ENCODE measurements at regions not wholly inside any gene's neighbourhood (a gene's known extent, or its start where the extent isn't known, plus 50 kb on each side); places are given as distances from the start of the nearest gene placed in this dataset.

DNA sequence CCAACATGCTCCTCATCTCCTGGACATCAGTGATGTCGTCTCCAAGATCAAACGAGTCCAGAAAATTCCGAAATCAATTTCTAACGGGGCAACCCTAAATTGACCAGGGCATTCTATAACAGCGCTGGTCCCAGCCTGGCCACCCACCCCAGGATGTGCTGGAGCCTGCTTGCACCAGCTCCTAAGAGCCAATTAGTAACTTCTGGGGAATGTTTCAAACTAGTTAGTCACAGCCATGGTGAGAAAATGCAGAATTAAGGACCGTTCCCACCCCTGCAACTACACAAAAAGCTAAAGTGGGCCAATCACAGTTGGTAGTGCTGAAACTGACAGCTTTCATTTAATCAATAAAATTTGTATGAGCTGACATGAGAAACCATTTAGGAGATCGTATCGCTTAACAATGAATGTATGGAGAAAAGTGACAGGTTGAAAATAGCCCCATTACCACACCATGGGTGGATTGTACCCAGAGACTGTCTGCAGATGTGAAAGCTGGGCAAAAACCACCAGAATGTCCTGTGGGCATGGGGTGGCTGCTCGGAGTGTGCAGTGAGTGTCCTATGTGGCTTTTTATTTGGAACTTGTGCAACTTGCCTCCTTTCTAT lies 165.7 kb upstream of the AFDN start:
- no peak for DNase-seq (ENCODE audit: extremely low read depth in 1 of 11, low read depth in 9 of 11, low spot score in 4 of 11)

DNA sequence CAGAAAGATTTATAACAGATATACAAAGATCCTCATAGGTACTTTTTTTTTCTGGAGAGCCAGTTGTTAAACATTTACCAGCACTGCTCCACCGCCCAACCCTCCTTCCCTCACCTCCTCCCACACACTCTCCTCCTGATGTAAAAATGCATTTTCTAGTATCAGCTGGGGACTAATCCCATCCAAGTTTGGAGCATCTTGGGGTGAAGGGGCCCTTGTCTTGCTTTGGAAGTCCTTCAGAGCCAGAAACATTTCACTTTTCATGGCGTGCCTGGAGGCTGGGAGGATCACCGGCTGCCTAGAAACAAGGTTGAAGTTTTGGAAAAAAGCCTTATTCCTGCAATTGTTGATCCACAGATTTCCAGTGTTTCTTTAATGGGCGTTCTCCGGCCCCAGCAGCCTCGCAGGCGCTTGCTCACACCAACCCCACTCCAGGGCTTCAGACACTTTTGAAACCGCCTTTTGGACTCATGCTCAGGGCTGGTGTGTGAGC lies 165.1 kb upstream of the AFDN start:
- no peak for DNase-seq (ENCODE audit: extremely low read depth in 1 of 11, low read depth in 9 of 11, low spot score in 4 of 11)

- DNase-seq (ENCODE audit: extremely low read depth in 1 of 11, low read depth in 9 of 11, low spot score in 4 of 11): no peak
Observed at GRCh38 chr6:167662075-167662880, 164.4 kb upstream of the AFDN start.

DNA sequence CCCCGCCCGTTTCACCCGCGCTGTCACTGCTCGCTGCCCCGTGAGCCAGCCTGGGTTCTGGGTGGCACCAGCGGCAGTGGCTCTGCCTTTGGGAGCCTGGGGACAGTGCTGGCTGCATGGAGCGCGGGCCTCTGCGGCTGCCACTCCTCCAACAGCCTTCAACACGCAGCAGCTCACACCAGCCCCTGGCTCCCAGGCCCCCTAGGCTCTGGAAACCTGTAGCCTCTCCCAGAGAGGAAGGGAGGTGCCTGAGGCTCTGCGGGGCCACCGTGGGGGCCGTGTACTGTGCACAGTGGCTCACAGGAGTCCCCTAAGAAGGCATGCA lies 163.9 kb upstream of the AFDN start:
- no peak for DNase-seq (ENCODE audit: extremely low read depth in 1 of 11, low read depth in 9 of 11, low spot score in 4 of 11)

- no peak for DNase-seq (ENCODE audit: extremely low read depth in 1 of 11, low read depth in 9 of 11, low spot score in 4 of 11)
Observed at GRCh38 chr6:167663316-167663715, 163.4 kb upstream of the AFDN start.

- no peak for DNase-seq (ENCODE audit: extremely low read depth in 1 of 11, low read depth in 9 of 11, low spot score in 4 of 11)
Observed at GRCh38 chr6:167663784-167664443, 162.8 kb upstream of the AFDN start.

DNA sequence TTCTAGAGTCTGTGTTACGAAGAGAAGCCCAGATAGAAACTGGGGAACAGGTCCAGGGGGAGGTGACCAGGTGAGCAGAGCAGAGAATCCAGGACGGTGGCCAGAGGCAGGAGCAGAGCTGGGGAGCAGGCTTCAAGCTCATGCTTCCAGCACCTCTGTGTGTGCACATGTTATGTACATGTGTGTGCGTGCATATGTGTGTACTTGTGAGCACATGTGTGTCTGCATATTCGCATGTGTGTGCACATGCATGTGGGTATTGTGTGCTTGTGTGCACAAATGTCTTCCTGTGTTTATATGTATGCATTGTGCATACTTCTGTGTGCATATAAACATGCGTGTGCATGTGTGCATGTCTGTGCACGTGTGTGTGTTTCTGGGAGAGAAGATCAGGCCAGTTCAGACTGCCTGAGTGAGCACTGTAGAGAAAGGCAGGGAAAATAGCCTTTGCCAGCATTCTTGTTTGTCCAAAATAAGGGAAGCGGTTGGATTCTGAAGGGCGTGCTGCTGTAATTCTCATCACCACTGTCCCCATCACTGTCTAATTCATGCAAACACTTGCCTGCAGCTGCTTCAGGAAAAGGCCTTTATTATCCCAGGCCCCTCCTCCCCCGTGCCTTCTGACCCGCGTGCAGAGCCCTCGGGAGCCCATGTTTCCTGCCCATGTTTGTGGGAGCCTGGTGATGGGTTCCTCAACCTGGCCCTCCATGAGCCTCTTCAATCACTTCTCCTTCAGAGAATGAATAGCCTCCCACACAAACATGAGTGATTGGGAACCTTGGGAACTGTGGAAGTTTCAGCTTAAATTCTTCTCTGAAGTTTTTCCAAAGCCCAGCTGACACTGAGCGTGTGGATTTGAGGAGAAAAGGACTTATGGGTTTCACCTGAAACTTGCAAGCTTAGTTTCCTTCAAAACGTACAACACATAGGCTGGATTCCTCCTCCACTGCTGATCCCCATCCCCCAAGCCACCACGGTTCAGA lies 161.7 kb upstream of the AFDN start:
- DNase-seq (ENCODE audit: extremely low read depth in 1 of 11, low read depth in 9 of 11, low spot score in 4 of 11): no peak

DNA sequence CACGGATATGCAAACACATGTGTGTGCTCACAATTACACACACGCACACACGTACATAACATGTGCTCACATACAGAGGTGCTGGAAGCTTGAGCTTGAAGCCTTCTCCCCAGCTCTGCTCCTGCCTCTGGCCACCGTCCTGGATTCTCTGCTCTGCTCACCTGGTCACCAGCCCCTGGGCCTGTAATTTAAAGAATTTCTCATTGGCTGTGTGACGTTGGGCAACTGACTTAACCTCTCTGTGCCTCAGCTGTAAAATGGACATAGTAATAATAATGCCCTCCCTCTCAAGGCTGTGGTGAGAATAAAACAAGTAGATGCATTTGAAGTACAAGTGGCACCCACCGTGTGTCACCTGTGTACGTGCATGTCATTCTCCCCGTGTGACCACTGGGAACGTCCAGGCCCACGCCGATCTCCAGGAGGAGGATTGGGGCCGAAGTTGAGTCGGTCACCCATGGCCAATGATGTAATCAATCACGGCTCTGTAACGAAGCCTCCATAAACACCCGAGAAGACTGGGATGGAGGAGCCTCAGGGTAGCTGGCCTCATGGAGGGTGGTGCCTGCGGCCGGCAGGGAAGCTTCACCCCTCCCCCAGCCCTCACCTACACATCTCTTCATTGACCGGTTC lies 160.9 kb upstream of the AFDN start:
- DNase-seq (ENCODE audit: extremely low read depth in 1 of 11, low read depth in 9 of 11, low spot score in 4 of 11): no peak

DNA sequence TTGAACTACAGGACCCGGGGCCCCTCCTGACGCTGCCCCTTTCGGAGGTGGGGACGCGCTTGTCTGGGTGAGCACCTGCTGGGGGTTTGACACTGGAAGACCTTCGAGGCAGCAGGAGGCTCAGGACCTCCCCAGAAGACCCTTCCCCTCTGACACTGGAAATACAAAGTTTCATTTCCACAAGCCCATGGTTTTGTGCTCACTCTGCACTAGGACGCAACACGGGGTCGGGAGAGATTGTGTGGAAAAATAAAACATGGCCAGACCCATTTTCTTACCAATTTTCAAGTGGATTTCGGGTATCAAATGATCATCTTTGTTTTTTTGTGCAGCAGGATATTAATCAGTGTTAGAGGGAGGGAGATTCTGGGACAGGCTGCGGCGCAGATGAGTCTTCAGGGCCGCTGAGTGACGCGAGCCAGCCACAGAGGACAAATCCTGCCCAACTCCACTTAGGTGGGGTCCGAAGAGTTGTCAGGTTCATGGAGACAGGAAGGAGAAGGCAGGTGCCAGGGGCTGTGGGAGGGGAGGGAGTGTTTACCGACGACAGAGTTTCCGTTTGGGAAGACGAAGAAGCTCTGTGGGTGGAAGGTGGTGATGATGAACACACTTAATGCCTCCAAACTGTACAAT lies 160.0 kb upstream of the AFDN start:
- DNase-seq (ENCODE audit: extremely low read depth in 1 of 11, low read depth in 9 of 11, low spot score in 4 of 11): no peak

DNA sequence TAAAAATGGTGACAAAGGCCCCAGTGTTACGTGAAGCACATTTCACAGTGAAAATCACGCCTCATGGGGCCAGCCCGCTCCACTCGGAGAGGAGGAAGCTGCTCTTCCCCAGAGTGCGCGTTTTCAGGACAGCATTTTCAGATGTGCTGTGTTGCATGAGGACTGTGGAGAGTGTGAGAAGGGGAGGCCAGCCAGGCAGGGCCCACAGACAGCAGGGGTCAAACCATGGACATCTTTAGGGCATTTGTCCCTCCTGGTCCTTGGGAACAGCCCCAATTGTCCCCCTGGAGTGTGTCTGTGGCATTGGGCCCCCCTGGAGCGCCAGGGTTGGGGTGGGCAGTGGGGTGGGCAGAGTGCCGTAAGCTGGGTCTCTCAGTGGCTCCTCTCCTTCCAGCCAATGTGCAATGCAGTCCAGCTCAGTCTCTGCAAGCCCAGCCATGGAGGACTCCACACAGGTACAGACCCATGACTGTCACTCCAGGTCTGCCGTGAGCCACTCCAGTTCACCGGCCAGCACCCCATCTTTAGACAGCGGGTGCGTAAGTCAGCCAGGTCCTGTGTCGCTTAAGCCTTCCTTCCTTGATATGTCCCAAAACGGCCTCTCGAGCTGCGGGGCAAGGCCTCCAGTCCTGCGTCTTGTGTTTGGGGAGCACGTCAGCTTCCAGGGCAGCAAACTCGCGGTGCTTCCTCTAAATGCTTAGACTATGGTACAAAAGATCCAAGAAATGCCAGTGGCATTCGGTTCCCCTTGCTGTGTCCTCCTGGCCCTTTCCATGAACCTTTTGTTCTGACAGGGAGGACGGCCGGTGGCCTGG lies 159.3 kb upstream of the AFDN start:
- DNase-seq (ENCODE audit: extremely low read depth in 1 of 11, low read depth in 9 of 11, low spot score in 4 of 11): no peak

DNA sequence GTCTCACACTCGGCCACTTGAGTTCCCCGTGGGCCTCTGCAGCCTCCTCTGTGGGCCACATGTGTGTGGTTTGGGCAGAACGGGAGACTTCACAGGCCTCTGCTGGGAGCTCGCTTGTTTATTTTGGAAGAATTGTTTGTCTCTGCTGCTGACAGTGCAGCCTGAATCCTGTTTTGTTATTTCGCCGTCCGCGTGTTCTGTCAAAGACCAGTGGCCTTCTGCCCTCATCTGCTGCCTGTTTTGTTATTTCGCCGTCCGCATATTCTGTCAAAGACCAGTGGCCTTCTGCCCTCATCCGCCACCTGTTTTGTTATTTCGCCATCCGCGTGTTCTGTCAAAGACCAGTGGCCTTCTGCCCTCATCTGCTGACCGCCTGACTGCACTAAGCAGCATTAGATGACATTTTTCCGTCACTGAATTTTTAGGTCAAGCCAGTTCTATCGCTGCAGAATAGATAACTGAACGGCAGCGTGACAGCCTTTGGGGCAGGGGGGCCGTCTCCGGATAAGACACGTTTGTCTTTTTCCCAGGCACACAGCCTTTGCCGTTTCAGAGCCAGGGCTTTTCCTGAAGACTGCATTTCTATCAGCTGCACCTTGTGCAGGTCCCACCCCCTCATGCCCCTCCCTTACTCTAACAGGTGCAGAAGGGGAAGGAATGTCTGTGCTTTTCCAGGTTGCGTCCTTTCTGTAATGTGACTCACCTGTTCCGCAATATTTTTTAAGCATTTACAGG lies 158.5 kb upstream of the AFDN start:
- DNase-seq (ENCODE audit: extremely low read depth in 1 of 11, low read depth in 9 of 11, low spot score in 4 of 11): no peak

DNA sequence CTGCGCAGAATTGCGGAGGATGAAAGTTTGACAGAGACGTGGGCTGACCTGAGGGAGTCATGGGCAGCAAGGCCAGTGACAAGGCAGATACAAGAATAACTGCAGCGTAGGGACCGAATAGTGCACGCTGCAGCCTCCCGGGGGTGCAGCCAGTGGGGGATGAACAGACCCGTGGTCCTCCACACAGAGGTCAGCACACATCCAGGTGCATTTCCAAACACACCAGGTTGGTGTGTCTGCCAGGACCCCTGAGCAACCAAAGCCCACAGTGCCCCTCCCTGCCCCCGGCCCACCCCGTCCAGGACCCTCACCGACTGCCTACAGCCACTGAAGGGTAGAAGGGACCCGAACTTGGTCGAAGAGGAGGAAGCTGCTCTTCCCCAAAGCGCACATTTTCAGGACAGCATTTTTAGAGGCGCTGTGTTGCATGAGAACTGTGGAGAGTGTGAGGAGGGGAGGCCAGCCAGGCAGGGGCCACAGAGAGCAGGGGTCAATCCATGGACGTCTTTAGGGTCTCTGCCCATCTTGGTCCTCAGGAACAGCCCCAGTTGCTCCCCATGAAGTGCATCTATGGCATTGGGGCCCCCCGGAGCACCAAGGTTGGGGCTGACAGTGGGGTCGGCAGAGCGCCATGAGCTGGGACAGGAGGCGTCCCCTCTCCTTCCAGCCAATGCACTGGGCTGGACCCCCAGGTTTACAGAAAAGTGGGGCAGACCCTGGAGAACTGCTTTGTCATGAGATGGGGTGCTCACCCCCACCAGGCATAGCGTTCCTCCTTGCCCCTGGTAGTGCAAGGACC lies 157.8 kb upstream of the AFDN start:
- no peak for DNase-seq (ENCODE audit: extremely low read depth in 1 of 11, low read depth in 9 of 11, low spot score in 4 of 11)

DNA sequence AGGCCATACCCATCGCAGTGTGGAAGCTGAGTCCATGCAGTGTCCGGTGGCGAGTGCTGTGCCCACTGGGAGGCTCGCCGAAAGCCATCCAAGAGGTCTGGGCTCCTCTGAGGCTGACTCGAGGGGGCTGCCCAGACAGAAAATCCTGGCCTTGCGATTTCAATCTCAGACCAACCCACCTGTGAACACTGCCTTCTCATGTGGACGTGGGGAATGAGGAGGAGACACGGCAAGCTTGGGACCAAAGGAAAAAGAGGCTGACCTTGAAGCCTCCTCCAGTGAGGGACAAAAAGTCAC lies 157.2 kb upstream of the AFDN start:
- DNase-seq (ENCODE audit: extremely low read depth in 1 of 11, low read depth in 9 of 11, low spot score in 4 of 11): no peak

GRCh38 chr6:167669870-167670802 lies 156.6 kb upstream of the AFDN start:
- DNase-seq (ENCODE audit: extremely low read depth in 1 of 11, low read depth in 9 of 11, low spot score in 4 of 11): no peak

- no peak for DNase-seq (ENCODE audit: extremely low read depth in 1 of 11, low read depth in 9 of 11, low spot score in 4 of 11)
Observed at GRCh38 chr6:167670938-167671338, 155.8 kb upstream of the AFDN start.

Measured in renal cortex interstitium (tissue), 11 donors.